LNCaP clone FGC (cell line): ENCODE measurements at regions not wholly inside any gene's neighbourhood (a gene's known extent, or its start where the extent isn't known, plus 50 kb on each side); places are given as distances from the start of the nearest gene placed in this dataset.

ENCODE experiments used
- DNase-seq: peaks from one replicate; pipeline ENCODE4 v3.0.0-alpha.2; 2011; ENCODE audit warnings: low read depth
- H3K4me3 ChIP-seq: 2 replicates; pipeline ENCODE4 v1.5.1; 2011; ENCODE audit warnings: mild to moderate bottlenecking, low read depth, low read length, control low read depth
- TF ChIP-seq, protein P1 (sequence below): IDR thresholded peaks from 2 replicates; pipeline ENCODE4 v1.5.1; 2012; ENCODE audit warnings: mild to moderate bottlenecking; ENCODE audit not compliant: control insufficient read depth, insufficient read depth; ENCODE audit errors: extremely low read depth

DNA sequence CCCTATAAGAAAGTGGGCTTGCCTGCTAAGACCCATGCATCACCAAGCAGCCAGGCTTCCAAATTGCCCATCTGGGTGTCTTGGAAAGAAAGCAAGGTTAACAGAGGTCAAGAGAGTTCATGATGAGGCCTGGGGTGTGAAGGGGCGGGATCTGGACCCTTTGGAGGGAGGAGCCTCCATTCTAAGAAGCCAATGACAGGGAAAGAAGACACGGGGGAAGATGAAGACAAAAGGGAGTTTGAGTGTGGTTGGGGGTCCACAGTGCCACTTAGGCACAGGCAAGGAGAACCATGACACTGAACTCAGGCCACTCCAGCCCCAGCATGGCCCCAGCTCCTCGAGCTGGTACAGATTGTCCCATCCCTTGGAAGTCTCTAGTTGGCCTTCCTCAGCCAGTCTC lies 350.2 kb upstream of the TSHZ3 start:
- TF ChIP-seq, protein P1, sequence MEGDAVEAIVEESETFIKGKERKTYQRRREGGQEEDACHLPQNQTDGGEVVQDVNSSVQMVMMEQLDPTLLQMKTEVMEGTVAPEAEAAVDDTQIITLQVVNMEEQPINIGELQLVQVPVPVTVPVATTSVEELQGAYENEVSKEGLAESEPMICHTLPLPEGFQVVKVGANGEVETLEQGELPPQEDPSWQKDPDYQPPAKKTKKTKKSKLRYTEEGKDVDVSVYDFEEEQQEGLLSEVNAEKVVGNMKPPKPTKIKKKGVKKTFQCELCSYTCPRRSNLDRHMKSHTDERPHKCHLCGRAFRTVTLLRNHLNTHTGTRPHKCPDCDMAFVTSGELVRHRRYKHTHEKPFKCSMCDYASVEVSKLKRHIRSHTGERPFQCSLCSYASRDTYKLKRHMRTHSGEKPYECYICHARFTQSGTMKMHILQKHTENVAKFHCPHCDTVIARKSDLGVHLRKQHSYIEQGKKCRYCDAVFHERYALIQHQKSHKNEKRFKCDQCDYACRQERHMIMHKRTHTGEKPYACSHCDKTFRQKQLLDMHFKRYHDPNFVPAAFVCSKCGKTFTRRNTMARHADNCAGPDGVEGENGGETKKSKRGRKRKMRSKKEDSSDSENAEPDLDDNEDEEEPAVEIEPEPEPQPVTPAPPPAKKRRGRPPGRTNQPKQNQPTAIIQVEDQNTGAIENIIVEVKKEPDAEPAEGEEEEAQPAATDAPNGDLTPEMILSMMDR: no peak
- H3K4me3 ChIP-seq: no peak overlapping the region
- no peak for DNase-seq

DNA sequence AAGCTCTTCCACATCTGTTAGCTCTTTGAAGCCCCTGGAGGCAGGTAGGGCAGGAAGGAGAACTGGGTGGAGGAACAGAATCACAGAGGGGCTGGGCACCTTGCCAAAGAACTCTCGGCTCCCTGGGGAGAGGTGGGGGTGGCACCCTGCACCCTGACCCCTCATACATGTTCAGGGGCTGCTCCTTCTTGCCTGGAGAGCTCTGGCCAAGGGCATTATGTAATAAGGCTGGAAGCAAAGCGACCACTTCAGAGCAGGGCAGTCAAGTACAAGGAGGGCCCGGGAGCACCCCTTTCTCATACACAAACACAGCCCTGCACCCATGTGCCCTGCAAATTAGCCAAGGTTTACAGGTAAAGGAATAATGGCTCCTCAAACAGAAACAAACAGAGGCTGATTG lies 351.9 kb upstream of the TSHZ3 start:
- DNase-seq: no peak
- TF ChIP-seq, protein P1: no peak

DNA sequence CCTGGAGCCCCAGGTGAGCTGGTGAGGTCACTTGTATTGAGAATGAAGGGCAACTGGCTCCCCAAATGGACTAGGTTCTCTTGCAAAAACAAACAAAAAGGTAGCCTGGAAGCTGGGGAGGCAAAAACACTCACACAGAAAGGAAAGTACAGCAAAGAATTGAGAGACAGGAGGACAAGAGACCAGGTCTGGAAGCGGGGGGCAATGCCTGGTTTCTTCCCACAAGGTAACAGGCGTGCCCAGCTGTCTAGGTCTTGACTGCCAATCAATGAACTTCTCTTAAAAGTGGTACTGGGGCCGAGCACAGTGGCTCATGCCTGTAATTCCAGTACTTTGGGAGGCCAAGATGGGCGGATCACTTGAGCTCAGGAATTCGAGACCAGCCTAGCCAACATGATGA lies 356.4 kb upstream of the TSHZ3 start:
- DNase-seq: no peak
- TF ChIP-seq, protein P1: no peak
- no peak overlapping the region for H3K4me3 ChIP-seq

More for the DNA sequence above, 351.9 kb upstream of the TSHZ3 start:
- no peak overlapping the region for H3K4me3 ChIP-seq

DNA sequence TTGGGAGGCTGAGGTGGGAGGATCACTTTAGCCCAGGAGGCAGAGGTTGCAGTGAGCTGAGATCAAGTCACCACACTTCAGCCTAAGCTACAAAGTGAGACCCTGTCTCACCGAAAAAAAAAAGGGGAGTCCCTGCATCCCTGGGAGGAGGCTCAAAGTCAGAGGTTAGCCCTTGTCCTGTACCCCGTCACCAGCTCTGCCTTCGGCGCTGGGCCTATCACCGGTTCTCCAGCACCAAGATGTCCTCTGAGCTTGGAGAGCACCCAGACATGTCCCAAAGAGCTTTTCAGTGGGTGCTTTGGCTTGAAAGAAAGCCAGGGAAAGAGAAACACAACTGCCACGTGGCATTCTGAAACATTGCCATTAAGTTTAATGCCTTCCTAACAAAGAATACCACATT lies 356.9 kb upstream of the TSHZ3 start:
- no peak overlapping the region for H3K4me3 ChIP-seq
- DNase-seq: no peak
- TF ChIP-seq, protein P1: no peak

DNA sequence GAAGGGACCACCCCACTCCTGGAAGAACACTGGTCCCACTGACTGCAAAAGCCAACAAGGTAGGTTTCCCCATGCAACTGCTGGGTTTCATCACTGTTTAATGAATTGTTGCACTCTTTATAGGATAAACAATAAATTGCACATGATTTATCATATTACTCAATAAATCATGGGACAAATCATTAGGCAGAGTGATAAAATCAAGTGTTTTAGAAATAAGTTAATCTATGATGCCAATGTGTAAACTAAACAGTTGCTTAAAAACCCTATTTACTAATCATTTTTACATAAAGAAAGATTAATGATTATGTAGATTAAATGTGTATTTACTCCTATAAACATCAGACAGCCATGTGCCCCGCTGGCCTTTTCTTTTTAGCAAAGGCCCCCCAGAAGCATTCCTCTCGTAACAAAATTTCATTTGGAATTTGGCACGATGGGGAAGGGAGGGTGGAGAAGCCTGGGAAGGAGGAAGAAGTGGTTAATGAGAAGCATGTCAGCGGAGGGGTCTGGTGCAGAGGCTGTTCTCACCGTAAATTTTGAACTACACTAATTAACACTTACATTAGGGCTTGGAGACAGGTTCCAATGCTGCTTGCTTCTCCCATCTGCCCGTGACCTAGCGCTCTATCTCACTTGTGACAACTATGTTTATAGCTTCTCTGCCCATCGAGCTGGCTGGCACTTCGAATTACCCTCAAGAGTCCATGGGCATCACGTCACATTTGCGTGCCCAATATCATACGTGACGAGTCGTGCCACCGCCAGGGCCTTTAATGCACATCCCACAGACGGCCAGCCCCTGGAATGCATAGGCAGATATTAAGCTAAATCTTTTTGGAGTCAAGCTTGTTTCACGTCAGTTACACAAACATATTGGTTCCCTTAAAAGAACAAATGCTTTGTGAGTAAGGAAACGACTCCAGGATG lies 357.7 kb upstream of the TSHZ3 start:
- no peak overlapping the region for H3K4me3 ChIP-seq
- TF ChIP-seq, protein P1: no peak
- no peak for DNase-seq

DNA sequence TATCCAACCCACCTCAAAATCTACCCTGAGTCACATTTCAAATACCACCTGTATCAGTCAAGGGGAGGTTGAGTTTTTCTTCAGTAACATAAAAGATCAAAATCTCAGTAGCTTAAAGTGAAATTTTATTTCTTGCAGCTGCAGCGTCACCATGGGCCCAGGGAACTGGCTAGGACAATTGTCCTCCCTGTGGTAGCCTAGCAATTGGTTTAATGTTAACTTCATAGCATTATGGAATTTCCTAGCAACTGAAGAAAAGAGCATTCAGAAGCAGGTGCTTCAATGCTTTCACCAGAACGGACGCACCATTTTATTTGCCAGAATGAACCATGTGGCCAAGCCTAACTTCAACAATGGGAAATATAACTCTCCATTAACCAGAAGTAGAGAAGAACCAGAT lies 359.3 kb upstream of the TSHZ3 start:
- TF ChIP-seq, protein P1: no peak
- DNase-seq: no peak
- no peak overlapping the region for H3K4me3 ChIP-seq
